ENCODE measurements at regions not wholly inside any gene's neighbourhood (a gene's known extent, or its start where the extent isn't known, plus 50 kb on each side); places are given as distances from the start of the nearest gene placed in this dataset.

- TF ChIP-seq CTCF (IDR thresholded peaks at IDR 0.05; ENCODE audit: insufficient read depth, low read depth, low read length) (no peak), EZH2 (IDR thresholded peaks at IDR 0.05; ENCODE audit: insufficient read depth, low read length) (no peak)
These were observed 96.9 kb upstream of the CASK start for GRCh38 chrX:42020225-42020624.
